ENCODE measurements at regions not wholly inside any gene's neighbourhood (a gene's known extent, or its start where the extent isn't known, plus 50 kb on each side); places are given as distances from the start of the nearest gene placed in this dataset.

DNA sequence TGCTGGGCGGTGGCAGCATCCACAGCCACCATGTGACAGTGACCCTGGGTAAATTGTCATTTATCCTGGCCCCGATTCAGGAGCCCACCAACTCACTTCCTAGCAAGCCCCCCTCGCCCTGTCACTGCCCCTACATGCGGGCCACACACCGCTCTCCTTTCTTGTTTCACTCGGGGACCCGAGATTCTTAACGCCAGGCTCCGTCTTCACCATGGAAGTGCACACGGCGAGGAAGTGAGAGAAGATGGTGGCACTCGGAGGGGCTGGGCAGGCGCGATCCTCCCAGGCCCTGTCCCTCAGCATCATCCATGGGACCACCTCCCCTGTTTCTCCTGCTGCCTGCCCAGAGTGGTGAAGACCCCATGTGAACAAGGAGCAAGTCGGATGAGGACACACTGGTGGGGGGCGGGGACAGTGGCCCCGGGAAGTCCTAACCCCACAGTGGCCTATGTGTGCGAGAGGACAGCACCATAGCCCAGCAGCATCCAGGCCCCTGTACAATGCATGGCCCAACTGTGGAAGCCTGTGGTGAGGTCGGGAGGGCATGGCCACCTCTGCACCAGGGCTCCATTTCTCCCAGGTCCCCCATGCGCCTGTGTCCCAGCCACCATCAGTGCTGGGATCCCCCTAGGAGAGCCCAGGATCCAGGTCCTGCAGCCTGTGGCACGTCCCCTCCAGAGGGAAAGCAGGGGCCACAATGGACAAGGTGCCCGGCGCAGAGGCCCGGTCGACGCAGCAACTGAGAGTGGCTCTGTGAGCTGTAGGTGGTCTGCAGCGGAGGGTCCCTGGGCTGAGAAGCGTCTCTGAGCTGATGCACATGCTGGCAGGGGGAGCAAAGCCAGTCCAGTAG, 262.8 kb downstream of the BRD1 start:
- Mint-ChIP-seq H3K4me3 (no peak overlapping the region), H3K9me3 (peaks cover 0 to 16% (median 6%) of the 10 kb centered on the region in 9 donors), H3K27ac (no peak overlapping the region), H3K27me3 (no peaks in the 10 kb centered on the region), H3K36me3 (peaks cover 8 to 15% (median 14%) of the 10 kb centered on the region in 3 donors), H3K4me1 (peaks cover 0 to 9% (median 0%) of the 10 kb centered on the region in 4 donors)
- POLR2A ChIA-PET, result no interaction called here
- ATAC-seq (no peak), DNase-seq (no peak)

DNA sequence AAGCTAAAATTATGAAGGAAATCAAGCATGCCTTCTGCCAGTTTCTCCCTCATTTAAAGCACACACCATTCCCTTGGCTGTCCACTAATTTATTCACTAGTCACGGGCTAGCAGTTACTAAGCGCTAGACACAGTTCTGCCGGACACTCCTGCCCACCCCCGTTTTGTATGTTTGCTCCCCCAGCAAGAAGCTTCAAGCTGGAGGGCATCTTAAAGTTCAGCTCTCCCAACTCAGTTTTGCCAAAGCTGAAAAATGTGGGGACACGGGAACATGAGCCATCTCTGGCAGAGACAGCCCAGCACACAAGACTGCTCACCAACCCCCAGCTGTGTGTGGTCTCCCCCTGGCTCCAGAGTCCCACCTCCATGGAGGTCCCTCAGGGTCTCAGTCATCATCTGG, 263.6 kb downstream of the BRD1 start:
- Mint-ChIP-seq H3K27ac (peak overlapping the region in 1 of 10 donors; percentile 48), H3K4me1 (peaks cover 0 to 9% (median 0%) of the 10 kb centered on the region in 4 donors), H3K36me3 (peaks cover 8 to 20% (median 14%) of the 10 kb centered on the region in 3 donors), H3K27me3 (no peaks in the 10 kb centered on the region), H3K9me3 (peaks cover 0 to 16% (median 6%) of the 10 kb centered on the region in 9 donors), H3K4me3 (no peak overlapping the region)
- ATAC-seq, result no peak
- no peak for DNase-seq
- POLR2A ChIA-PET, result no interaction called here

DNA sequence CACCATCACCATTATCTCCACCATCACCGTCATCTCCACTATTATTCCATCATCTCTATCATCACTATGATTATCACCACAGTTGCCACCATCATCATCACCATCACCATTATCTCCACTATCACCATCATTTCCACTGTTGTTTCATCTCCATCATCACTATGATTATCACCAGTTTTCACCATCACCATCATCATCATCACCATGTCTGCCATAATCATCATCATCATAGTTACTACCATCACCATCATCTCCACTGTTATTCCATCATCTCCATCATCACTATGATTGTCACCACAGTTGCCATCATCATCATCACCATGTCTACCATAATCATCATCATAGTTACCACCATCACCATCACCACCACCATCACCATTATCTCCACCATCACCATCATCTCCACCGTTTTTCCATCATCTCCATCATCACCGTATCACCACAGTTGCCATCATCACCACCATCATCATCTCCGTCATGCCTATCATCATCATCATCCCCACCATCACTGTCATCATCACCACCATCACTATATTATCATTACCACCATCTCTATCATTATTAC, 264.9 kb downstream of the BRD1 start:
- peaks cover 8 to 27% (median 23%) of the 10 kb centered on the region in 3 donors for H3K36me3 Mint-ChIP-seq
- H3K9me3 Mint-ChIP-seq, result peaks cover 0 to 26% (median 8%) of the 10 kb centered on the region in 9 donors
- H3K4me1 Mint-ChIP-seq, result peaks cover 0 to 7% (median 0%) of the 10 kb centered on the region in 4 donors
- no peak for ATAC-seq
- POLR2A ChIA-PET, result no interaction called here
- no peak overlapping the region for H3K27ac Mint-ChIP-seq
- no peak for DNase-seq
- no peak overlapping the region for H3K4me3 Mint-ChIP-seq
- no peaks in the 10 kb centered on the region for H3K27me3 Mint-ChIP-seq

- DNase-seq, result peak in 1 of 10 donors; percentile 2
- no peak overlapping the region for H3K27ac Mint-ChIP-seq
- peaks cover 0 to 7% (median 0%) of the 10 kb centered on the region in 4 donors for H3K4me1 Mint-ChIP-seq
- H3K4me3 Mint-ChIP-seq, result no peak overlapping the region
- no peaks in the 10 kb centered on the region for H3K27me3 Mint-ChIP-seq
- peaks cover 11 to 31% (median 28%) of the 10 kb centered on the region in 3 donors for H3K36me3 Mint-ChIP-seq
- peaks cover 0 to 31% (median 11%) of the 10 kb centered on the region in 9 donors for H3K9me3 Mint-ChIP-seq
- ATAC-seq, result no peak
- POLR2A ChIA-PET, result no interaction called here
These were observed 265.7 kb downstream of the BRD1 start for GRCh38 chr22:49561976-49562375.

GRCh38 chr22:49561338-49561737, 266.3 kb downstream of the BRD1 start:
- H3K4me3 Mint-ChIP-seq, result no peak overlapping the region
- ATAC-seq (no peak), DNase-seq (peak in 1 of 10 donors; percentile 7)
- no peaks in the 10 kb centered on the region for H3K27me3 Mint-ChIP-seq
- POLR2A ChIA-PET, result no interaction called here
- peaks cover 0 to 5% (median 0%) of the 10 kb centered on the region in 4 donors for H3K4me1 Mint-ChIP-seq
- H3K36me3 Mint-ChIP-seq, result peaks cover 11 to 37% (median 30%) of the 10 kb centered on the region in 3 donors
- H3K9me3 Mint-ChIP-seq, result peaks cover 0 to 31% (median 11%) of the 10 kb centered on the region in 9 donors
- peak overlapping the region in 1 of 10 donors; percentile 82 for H3K27ac Mint-ChIP-seq

DNA sequence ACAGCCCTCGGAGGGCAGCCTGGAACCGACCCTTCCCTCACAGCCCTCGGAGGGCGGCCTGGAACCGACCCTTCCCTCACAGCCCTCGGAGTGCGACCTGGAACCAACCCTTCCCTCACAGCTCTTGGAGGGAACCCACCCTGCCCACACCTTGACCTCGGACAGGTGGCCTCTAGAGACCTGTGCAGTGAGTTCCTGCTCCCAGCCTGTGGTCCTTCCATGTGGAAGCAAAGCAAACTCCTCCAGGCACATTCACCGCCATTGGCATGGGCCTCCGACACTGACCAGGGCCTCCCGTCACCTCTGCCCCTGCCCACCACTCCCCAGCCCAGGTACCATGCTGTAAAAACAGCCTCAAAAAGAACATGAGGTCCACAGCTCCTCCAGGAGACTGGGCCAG, 272.1 kb downstream of the BRD1 start:
- no peak overlapping the region for H3K4me3 Mint-ChIP-seq
- POLR2A ChIA-PET, result no interaction called here
- H3K4me1 Mint-ChIP-seq, result peaks cover 0 to 2% (median under 1%) of the 10 kb centered on the region in 4 donors
- ATAC-seq (no peak), DNase-seq (peak in 2 of 10 donors; percentile 13 to 51)
- H3K36me3 Mint-ChIP-seq, result peaks cover 7 to 35% (median 28%) of the 10 kb centered on the region in 3 donors
- no peaks in the 10 kb centered on the region for H3K27me3 Mint-ChIP-seq
- H3K27ac Mint-ChIP-seq, result no peak overlapping the region
- peaks cover 0 to 29% (median 16%) of the 10 kb centered on the region in 9 donors for H3K9me3 Mint-ChIP-seq

DNA sequence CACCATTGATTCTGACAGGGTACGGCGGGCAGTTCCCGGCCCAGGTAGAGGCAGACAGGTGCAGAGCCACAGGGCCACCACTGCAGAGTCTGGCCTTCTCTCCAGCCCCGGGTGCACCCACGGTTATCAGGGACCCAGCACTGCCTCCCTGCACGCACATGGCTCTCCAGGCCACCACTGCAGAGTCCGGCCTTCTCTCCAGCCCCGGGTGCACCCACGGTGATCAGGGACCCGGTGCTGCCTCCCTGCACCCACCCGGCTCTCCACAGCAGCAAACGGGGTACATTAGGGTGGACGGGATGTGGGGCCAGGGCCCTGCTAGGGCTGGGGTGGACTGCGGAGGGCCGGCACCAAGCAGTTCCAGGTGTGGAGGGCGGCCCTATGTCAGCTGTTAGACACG, 272.9 kb downstream of the BRD1 start:
- POLR2A ChIA-PET, result no interaction called here
- no peaks in the 10 kb centered on the region for H3K27me3 Mint-ChIP-seq
- no peak overlapping the region for H3K4me3 Mint-ChIP-seq
- peaks cover 0 to 6% (median 1%) of the 10 kb centered on the region in 4 donors for H3K4me1 Mint-ChIP-seq
- peaks cover 0 to 28% (median 18%) of the 10 kb centered on the region in 9 donors for H3K9me3 Mint-ChIP-seq
- peaks cover 6 to 32% (median 26%) of the 10 kb centered on the region in 3 donors for H3K36me3 Mint-ChIP-seq
- no peak overlapping the region for H3K27ac Mint-ChIP-seq
- ATAC-seq (no peak), DNase-seq (no peak)

GRCh38 chr22:49554296-49554625, 273.4 kb downstream of the BRD1 start:
- no peak for DNase-seq
- peaks cover 6 to 30% (median 26%) of the 10 kb centered on the region in 3 donors for H3K36me3 Mint-ChIP-seq
- peaks cover 0 to 28% (median 18%) of the 10 kb centered on the region in 9 donors for H3K9me3 Mint-ChIP-seq
- no peaks in the 10 kb centered on the region for H3K27me3 Mint-ChIP-seq
- no peak overlapping the region for H3K27ac Mint-ChIP-seq
- ATAC-seq, result no peak
- peaks cover 0 to 6% (median 1%) of the 10 kb centered on the region in 4 donors for H3K4me1 Mint-ChIP-seq
- H3K4me3 Mint-ChIP-seq, result no peak overlapping the region
- POLR2A ChIA-PET, result no interaction called here

DNA sequence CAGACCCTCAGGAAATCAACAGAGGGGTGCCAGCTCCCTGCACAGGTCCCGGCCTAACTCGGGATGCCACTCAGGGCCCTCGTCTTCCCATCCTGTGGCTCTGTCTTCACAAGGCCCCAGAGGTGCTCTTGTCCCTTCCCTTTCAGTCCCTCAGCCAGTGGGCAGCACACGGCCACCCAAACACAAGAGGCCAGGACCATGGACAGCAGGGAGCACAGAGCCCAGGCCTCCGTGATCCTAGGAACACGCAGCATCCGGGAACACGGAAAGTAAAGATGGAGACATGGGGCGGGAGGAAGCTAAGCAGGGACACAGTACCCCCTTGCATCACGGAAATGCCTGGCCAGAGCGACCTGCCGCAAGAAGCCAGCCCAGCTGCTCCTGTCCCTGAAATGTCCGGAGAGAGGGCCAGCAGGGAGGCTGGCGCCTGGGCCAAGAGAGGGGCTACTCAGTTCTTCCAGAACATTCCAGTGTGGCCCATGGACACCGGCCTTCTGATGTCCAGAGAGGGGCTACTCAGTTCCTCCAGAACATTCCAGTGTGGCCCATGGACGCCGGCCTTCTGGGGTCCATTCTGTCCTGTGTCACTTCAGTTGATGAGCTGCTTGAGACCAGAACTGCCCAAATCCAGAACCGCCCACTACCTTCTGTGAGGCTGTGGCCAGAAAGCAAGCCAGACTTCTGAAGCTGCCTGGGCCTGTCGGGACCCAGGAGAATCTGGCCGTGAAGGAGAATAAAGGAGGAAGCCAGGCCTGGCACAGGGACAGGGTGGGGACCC, 274.0 kb downstream of the BRD1 start:
- Mint-ChIP-seq H3K4me1 (peaks cover 0 to 6% (median 1%) of the 10 kb centered on the region in 4 donors), H3K27ac (no peak overlapping the region), H3K9me3 (peaks cover 0 to 24% (median 16%) of the 10 kb centered on the region in 9 donors), H3K36me3 (peaks cover 6 to 26% (median 23%) of the 10 kb centered on the region in 3 donors), H3K27me3 (no peaks in the 10 kb centered on the region), H3K4me3 (no peak overlapping the region)
- no peak for DNase-seq
- ATAC-seq, result no peak
- POLR2A ChIA-PET, result no interaction called here

GRCh38 chr22:49553076-49553475, 274.6 kb downstream of the BRD1 start:
- no peaks in the 10 kb centered on the region for H3K27me3 Mint-ChIP-seq
- POLR2A ChIA-PET, result no interaction called here
- H3K9me3 Mint-ChIP-seq, result peaks cover 0 to 19% (median 12%) of the 10 kb centered on the region in 9 donors
- ATAC-seq, result no peak
- H3K4me3 Mint-ChIP-seq, result no peak overlapping the region
- no peak for DNase-seq
- peaks cover 0 to 6% (median 1%) of the 10 kb centered on the region in 4 donors for H3K4me1 Mint-ChIP-seq
- H3K36me3 Mint-ChIP-seq, result peaks cover 6 to 21% (median 17%) of the 10 kb centered on the region in 3 donors
- H3K27ac Mint-ChIP-seq, result no peak overlapping the region

DNA sequence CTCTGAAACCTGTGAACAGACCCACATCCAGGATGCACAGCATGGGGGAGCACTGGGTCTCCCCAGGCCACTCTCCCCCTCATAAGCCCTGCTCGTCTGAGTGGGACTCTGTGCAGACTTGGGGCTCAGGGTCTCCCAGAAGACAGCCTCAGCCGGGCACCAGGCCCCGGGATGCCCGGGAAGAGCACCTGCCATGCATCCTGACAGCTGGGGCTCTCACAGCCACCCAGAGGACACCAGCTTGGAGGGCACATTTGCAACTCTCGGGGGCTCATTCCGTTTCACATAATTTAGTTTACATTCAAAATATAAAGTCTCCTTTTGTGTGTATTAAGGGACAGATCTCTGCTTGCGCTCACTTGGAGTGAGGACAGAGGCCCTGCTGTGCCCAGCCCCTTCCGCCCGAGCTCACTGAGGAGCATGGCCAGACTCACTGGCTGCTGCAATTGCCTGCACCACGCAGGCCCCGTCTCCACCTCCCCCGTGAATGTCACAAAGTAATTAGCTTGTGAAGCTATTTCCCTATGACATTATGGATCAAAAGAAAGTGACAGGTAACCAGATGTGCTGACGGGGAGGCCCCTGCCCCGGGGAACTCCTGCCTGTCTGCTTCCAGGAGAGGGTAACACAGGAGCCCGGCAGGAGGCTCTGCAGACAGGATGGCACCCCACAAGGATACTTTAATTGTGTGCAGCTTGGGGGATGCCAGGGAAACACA, 275.6 kb downstream of the BRD1 start:
- Mint-ChIP-seq H3K4me1 (peaks cover 0 to 6% (median 2%) of the 10 kb centered on the region in 4 donors), H3K4me3 (no peak overlapping the region), H3K27me3 (no peaks in the 10 kb centered on the region), H3K27ac (no peak overlapping the region), H3K36me3 (peaks cover 3 to 19% (median 13%) of the 10 kb centered on the region in 3 donors), H3K9me3 (peaks cover 0 to 13% (median 9%) of the 10 kb centered on the region in 9 donors)
- POLR2A ChIA-PET, result no interaction called here
- DNase-seq, result no peak
- no peak for ATAC-seq

DNA sequence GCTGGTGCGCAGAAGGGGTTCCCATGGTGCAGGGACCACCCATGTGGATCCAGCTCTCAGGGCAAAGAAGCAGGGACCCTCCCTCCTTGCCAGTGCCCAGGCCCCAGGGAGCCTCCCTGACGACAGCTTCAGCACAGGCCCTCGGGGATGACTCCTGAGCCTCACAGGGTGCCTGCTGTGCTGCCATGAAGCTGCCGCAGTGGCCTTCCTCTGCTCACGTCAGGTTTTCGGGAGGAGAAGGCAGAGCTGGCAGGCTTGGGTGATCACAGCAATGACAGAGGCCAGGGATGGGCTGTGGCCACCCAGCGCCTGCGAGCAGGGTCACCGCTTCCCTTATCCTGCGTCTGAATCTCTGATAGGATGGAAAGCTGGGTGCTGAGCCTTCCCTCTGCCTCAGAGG, 276.2 kb downstream of the BRD1 start:
- DNase-seq (no peak), ATAC-seq (no peak)
- Mint-ChIP-seq H3K9me3 (peaks cover 0 to 13% (median 8%) of the 10 kb centered on the region in 9 donors), H3K4me3 (no peak overlapping the region), H3K27me3 (no peaks in the 10 kb centered on the region), H3K27ac (no peak overlapping the region), H3K4me1 (peaks cover 0 to 6% (median 2%) of the 10 kb centered on the region in 4 donors), H3K36me3 (peaks cover 3 to 14% (median 11%) of the 10 kb centered on the region in 3 donors)
- POLR2A ChIA-PET, result no interaction called here

Data from naive thymus-derived CD8-positive, alpha-beta T cell (primary cell).